A549 (cell line): ENCODE measurements at regions not wholly inside any gene's neighbourhood (a gene's known extent, or its start where the extent isn't known, plus 50 kb on each side); places are given as distances from the start of the nearest gene placed in this dataset.
"Not testable (repeated sequence)": the region's sequence is repeated elsewhere in the genome, so short reads cannot be mapped to it uniquely, and the experiment has no call there.

Experiments
- ATAC-seq, 2 experiments: fragments of 200-7000 bp in 1 of 2; fragments of >200 bp in 1 of 2; cut with Nextera tagmentation in 1 of 2; cut with Tn5 transposase in 1 of 2; 3 replicates each; pipeline versions ENCODE4 v1.8.0 to v1.9.1; 2018 to 2020; ENCODE audit warnings: mild to moderate bottlenecking in 1 of 2, moderate library complexity in 1 of 2
- CTCF ChIA-PET: fragments of 300-600 bp; sonication (Branson Sonifier 250); formaldehyde crosslinking; extraction: SDS; loops from one replicate; lab custom pipeline; 2021; ENCODE audit warnings: antibody characterized with exemption, inconsistent platforms; lab: Yijun Ruan, JAX
- POLR2A ChIA-PET: fragments of 350-600 bp; formaldehyde crosslinking; extraction: SDS; loops from one replicate; lab custom pipeline; 2021; ENCODE audit warnings: antibody characterized with exemption, inconsistent platforms; lab: Yijun Ruan, JAX
- DNase-seq, 2 experiments: peaks; one replicate each; pipeline versions ENCODE4 v3.0.0 to v3.0.0-alpha.2; 2011 to 2016; ENCODE audit warnings: low read depth in 1 of 2, low spot score in 1 of 2
- FAIRE-seq: peaks from 2 replicates; lab custom pipeline; 2011; peaks lifted over from hg19 to GRCh38; lab: Jason Lieb, UNC
- H3K27ac ChIP-seq, 2 experiments: fragments of >200 bp; sonication (Bioruptor Twin); formaldehyde crosslinking; 3 replicates each; pipeline ENCODE4 v1.5.1; 2016 to 2017
- H3K4me1 ChIP-seq: fragments of >200 bp; sonication (Bioruptor Twin); formaldehyde crosslinking; 3 replicates; pipeline ENCODE4 v1.6.1; 2016
- H3K4me2 ChIP-seq: fragments of >200 bp; sonication (Bioruptor Twin); formaldehyde crosslinking; 3 replicates; pipeline ENCODE4 v1.6.1; 2016
- H3K4me3 ChIP-seq: fragments of >200 bp; sonication (Bioruptor Twin); formaldehyde crosslinking; 3 replicates; pipeline ENCODE4 v1.5.1; 2016
- H3K9me3 ChIP-seq: fragments of >200 bp; sonication (Bioruptor Twin); formaldehyde crosslinking; 3 replicates; pipeline ENCODE4 v1.6.1; 2016
- ATOH8 ChIP-seq: fragments of 250-450 bp; sonication (Bioruptor Pico); IDR thresholded peaks from 2 replicates; pipeline ENCODE4 v1.5.0; 2020; ENCODE audit warnings: low read depth, mild to moderate bottlenecking, moderate library complexity
- CBX2 ChIP-seq: fragments of 200-600 bp; sonication (generic); IDR thresholded peaks from 2 replicates; pipeline ENCODE4 v1.6.1; 2016; ENCODE audit warnings: low read depth, mild to moderate bottlenecking, borderline replicate concordance
- CHD2 ChIP-seq: fragments of 150-350 bp; IDR thresholded peaks from 2 replicates; pipeline ENCODE4 v1.6.1; 2014; ENCODE audit warnings: low read length; ENCODE audit not compliant: partially characterized antibody
- EHF ChIP-seq: fragments of 250-450 bp; sonication (Bioruptor Pico); IDR thresholded peaks from 2 replicates; pipeline ENCODE4 v1.5.0; 2020; ENCODE audit warnings: mild to moderate bottlenecking
- ESRRA ChIP-seq: fragments of 150-350 bp; IDR thresholded peaks from 2 replicates; pipeline ENCODE4 v1.6.1; 2014; ENCODE audit warnings: mild to moderate bottlenecking, low read length, borderline replicate concordance
- FOSL2 ChIP-seq, 2 experiments: fragments of 450-650 bp in 1 of 2; fragments of >200 bp in 1 of 2; sonication (Bioruptor Twin) in 1 of 2; formaldehyde crosslinking; IDR thresholded peaks; 2 replicates each; pipeline versions ENCODE4 v1.5.0 to v1.6.1; 2016 to 2020; ENCODE audit warnings: mild to moderate bottlenecking in 1 of 2, moderate library complexity in 1 of 2
- GATA3 ChIP-seq: IDR thresholded peaks from 2 replicates; pipeline ENCODE4 v1.6.1; 2012; ENCODE audit warnings: borderline replicate concordance
- HES2 ChIP-seq: fragments of >200 bp; sonication (Bioruptor Twin); formaldehyde crosslinking; IDR thresholded peaks from 2 replicates; pipeline ENCODE4 v1.6.1; 2016
- HMGXB4 ChIP-seq: fragments of 250-450 bp; sonication (Bioruptor Pico); IDR thresholded peaks from 2 replicates; pipeline ENCODE4 v1.5.0; 2021; ENCODE audit warnings: mild to moderate bottlenecking, moderate library complexity, borderline replicate concordance
- HOXA7 ChIP-seq: fragments of 250-450 bp; sonication (Bioruptor Pico); IDR thresholded peaks from 2 replicates; pipeline ENCODE4 v1.5.0; 2020; ENCODE audit warnings: mild to moderate bottlenecking, moderate library complexity
- MAFK ChIP-seq: fragments of 450-650 bp; IDR thresholded peaks from 2 replicates; pipeline ENCODE4 v1.6.1; 2014; ENCODE audit not compliant: partially characterized antibody
- MAX ChIP-seq: IDR thresholded peaks from 2 replicates; pipeline ENCODE4 v1.6.1; 2012
- RAD21 ChIP-seq, 2 experiments: fragments of >200 bp in 1 of 2; sonication (Bioruptor Twin) in 1 of 2; formaldehyde crosslinking in 1 of 2; IDR thresholded peaks in 1 of 2; conservative IDR thresholded peaks in 1 of 2; 2 replicates in 1 of 2; 3 replicates in 1 of 2; pipeline ENCODE4 v1.6.1; 2012 to 2018; ENCODE audit warnings: inconsistent platforms in 1 of 2
- RCOR1 ChIP-seq: fragments of 150-350 bp; IDR thresholded peaks from 2 replicates; pipeline ENCODE4 v1.6.1; 2014; ENCODE audit warnings: antibody characterized with exemption, low read length, low read depth
- RFX5 ChIP-seq: fragments of 450-650 bp; IDR thresholded peaks from 2 replicates; pipeline ENCODE4 v1.7.1; 2014; ENCODE audit warnings: antibody characterized with exemption, mild to moderate bottlenecking, moderate library complexity
- RNF2 ChIP-seq: fragments of 200-600 bp; sonication (generic); IDR thresholded peaks from 2 replicates; pipeline ENCODE4 v1.6.1; 2016; ENCODE audit warnings: low read depth, mild to moderate bottlenecking, antibody characterized with exemption, moderate library complexity, borderline replicate concordance
- SMC3 ChIP-seq: fragments of >200 bp; sonication (Bioruptor Twin); formaldehyde crosslinking; IDR thresholded peaks from 3 replicates; pipeline ENCODE4 v1.6.1; 2018; ENCODE audit warnings: inconsistent platforms
- TFCP2L1 ChIP-seq: fragments of 250-450 bp; sonication (Bioruptor Pico); IDR thresholded peaks from 2 replicates; pipeline ENCODE4 v1.5.0; 2021; ENCODE audit warnings: mild to moderate bottlenecking
- ZC3H11A ChIP-seq: fragments of 450-650 bp; IDR thresholded peaks from 2 replicates; pipeline ENCODE4 v1.6.1; 2014; ENCODE audit warnings: antibody characterized with exemption, mild to moderate bottlenecking
- whole genome bisulfite sequencing: methylation state at CpG from one replicate; pipeline ENCODE4 v1.1.6; 2017; ENCODE audit errors: missing lambda C conversion rate; 5-methylcytosine and 5-hydroxymethylcytosine counted together
- TF ChIP-seq, protein P1 (sequence below): IDR thresholded peaks from 2 replicates; pipeline ENCODE4 v1.6.1; 2012; ENCODE audit warnings: low read depth, borderline replicate concordance
- TF ChIP-seq, protein P2 (sequence below): fragments of 200-600 bp; sonication (generic); IDR thresholded peaks from 2 replicates; pipeline ENCODE4 v1.6.1; 2016; ENCODE audit warnings: antibody characterized with exemption, mild to moderate bottlenecking, moderate library complexity

DNA sequence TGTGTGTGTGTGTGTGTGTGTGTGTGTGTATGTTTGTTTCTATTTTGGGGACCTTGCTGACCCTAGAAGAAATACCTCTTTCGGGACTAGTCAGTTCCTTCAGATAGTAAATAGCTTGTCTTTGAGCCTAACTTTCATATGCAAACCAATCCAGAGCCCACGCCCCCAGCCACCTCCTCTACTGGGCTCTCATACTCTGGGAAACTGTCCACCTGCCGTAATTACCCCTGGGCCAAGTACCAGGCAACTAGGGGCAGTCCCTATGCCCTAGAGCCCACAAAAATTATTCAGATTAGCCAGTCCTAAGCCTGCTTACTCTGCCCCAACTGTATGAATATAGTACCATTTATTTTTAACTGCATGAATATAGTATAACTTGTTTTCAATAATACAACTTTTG is 970.4 kb downstream of the EPHA4 start:
- ChIA-PET POLR2A (no interaction called here), CTCF (no interaction called here)
- DNase-seq (no peak), FAIRE-seq (no peak), ATAC-seq (no peak)
- no peak overlapping the region for H3K27ac ChIP-seq
- H3K4me1 ChIP-seq = no peaks in the 10 kb centered on the region
- 32% methylated on average over 3 of the region's 3 CpGs for WGBS
- TF ChIP-seq FOSL2 (IDR thresholded peaks at IDR 0.05) (no peak), FOSL2 (CRISPR knock-in tag; IDR thresholded peaks at IDR 0.05) (no peak), MAX (no peak), RFX5 (no peak), ESRRA (no peak), CHD2 (no peak), RAD21 (conservative IDR thresholded peaks at IDR 0.05 in 1 of 2, IDR thresholded peaks at IDR 0.05 in 1 of 2) (no peak), TFCP2L1 (no peak), ATOH8 (no peak), HES2 (no peak)
- H3K4me2 ChIP-seq = no peak overlapping the region
- no peaks in the 10 kb centered on the region; the same call in 2 of the 3 replicates for H3K9me3 ChIP-seq
- no peak overlapping the region for H3K4me3 ChIP-seq

GRCh38 chr2:220613004-220613403 is 959.1 kb downstream of the EPHA4 start:
- DNase-seq, H3K4me3 ChIP-seq, H3K4me2 ChIP-seq, ATAC-seq, H3K27ac ChIP-seq, FAIRE-seq, H3K4me1 ChIP-seq, POLR2A ChIA-PET, CTCF ChIA-PET, H3K9me3 ChIP-seq: not testable (repeated sequence)
- WGBS = 92% methylated on average over 8 of the region's 8 CpGs

DNA sequence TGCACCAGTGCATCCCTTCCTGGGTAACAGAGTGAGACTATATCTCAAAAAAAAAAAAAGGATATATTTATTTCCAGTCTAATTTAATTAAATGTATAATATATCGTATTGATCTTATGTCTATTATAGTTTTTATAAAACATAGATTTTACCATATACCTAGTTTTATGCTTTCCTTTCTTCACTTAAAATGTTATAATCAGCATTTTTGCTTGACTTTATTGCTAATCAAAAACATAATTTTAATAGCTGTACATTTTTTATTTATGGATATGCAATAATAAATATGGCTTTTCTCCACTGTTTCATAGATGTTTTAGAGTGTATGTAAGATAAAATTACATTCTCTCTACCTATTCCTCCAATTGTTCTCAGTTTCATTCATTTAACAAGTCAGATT is 958.0 kb downstream of the EPHA4 start:
- no peak for DNase-seq
- no peak for ATAC-seq
- FAIRE-seq = no peak
- no peaks in the 10 kb centered on the region for H3K9me3 ChIP-seq
- TF ChIP-seq EHF (CRISPR knock-in tag) (no peak), MAFK (peak; percentile 60)
- H3K4me1 ChIP-seq = peaks cover 7% of the 10 kb centered on the region
- H3K27ac ChIP-seq = no peak overlapping the region
- WGBS = 86% methylated on average over 1 of the region's 1 CpG
- ChIA-PET POLR2A (no interaction called here), CTCF (no interaction called here)
- no peak overlapping the region for H3K4me2 ChIP-seq
- no peak overlapping the region for H3K4me3 ChIP-seq

DNA sequence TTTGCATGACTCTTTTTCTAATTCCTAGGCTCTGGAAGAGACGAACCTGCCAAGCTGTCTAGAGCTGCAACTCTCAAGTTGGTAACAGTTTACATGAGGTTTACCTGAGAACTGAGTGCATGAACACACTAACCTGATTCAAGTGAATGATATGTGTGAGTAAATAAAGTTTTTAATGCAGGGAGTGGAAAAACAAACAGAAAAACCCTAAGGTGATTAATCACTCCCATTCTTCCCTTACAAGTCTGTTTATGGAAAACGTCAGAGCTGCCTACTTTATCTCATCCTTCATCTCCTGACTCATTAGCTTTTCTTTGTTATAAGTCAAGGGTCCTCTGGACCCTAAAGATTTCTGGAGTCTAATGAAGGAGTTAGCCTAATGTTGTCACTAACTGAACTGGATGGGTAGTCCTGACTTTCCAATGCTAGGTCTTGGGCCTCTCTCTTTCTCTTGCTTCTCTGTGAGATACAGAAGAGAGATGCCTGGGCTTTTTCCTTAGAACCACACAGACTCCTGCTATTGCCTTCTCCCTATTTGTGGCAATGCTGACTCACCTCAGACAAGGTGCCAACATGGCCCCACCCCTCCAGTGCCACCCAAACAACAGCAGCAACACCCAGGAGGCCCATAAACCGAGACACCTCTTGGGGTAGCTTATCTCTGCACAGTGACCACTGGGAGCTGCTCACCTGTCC is 952.4 kb downstream of the EPHA4 start:
- FAIRE-seq = peak; percentile 76
- Histone ChIP-seq H3K4me1 (peaks cover 25% of the 10 kb centered on the region), H3K4me3 (no peak overlapping the region), H3K9me3 (no peaks in the 10 kb centered on the region), H3K4me2 (peak overlapping the region; percentile 70), H3K27ac (peak overlapping the region; percentile 75 to 80)
- peak; percentile 90 to 91 for ATAC-seq
- DNase-seq = peak; percentile 21 to 90
- 2% methylated on average over 2 of the region's 3 CpGs for WGBS
- ChIA-PET POLR2A (no interaction called here), CTCF (no interaction called here)
- TF ChIP-seq MAX = peak; percentile 63; the same call in 1 of the 2 replicates
- no peak for TF ChIP-seq HMGXB4 (CRISPR knock-in tag)
- no peak for TF ChIP-seq CHD2
- TF ChIP-seq HOXA7 (CRISPR knock-in tag) = no peak
- no peak for TF ChIP-seq CBX2
- peak in 1 of 2 experiments; percentile 36; a peak in 3 of 5 replicates for TF ChIP-seq RAD21 (conservative IDR thresholded peaks at IDR 0.05 in 1 of 2, IDR thresholded peaks at IDR 0.05 in 1 of 2)
- TF ChIP-seq, protein P1, sequence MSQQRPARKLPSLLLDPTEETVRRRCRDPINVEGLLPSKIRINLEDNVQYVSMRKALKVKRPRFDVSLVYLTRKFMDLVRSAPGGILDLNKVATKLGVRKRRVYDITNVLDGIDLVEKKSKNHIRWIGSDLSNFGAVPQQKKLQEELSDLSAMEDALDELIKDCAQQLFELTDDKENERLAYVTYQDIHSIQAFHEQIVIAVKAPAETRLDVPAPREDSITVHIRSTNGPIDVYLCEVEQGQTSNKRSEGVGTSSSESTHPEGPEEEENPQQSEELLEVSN = no peak
- TF ChIP-seq GATA3 = peak; percentile 98
- no peak for TF ChIP-seq RNF2
- no peak for TF ChIP-seq RCOR1
- no peak for TF ChIP-seq SMC3
- TF ChIP-seq ZC3H11A = no peak
- TF ChIP-seq, protein P2, sequence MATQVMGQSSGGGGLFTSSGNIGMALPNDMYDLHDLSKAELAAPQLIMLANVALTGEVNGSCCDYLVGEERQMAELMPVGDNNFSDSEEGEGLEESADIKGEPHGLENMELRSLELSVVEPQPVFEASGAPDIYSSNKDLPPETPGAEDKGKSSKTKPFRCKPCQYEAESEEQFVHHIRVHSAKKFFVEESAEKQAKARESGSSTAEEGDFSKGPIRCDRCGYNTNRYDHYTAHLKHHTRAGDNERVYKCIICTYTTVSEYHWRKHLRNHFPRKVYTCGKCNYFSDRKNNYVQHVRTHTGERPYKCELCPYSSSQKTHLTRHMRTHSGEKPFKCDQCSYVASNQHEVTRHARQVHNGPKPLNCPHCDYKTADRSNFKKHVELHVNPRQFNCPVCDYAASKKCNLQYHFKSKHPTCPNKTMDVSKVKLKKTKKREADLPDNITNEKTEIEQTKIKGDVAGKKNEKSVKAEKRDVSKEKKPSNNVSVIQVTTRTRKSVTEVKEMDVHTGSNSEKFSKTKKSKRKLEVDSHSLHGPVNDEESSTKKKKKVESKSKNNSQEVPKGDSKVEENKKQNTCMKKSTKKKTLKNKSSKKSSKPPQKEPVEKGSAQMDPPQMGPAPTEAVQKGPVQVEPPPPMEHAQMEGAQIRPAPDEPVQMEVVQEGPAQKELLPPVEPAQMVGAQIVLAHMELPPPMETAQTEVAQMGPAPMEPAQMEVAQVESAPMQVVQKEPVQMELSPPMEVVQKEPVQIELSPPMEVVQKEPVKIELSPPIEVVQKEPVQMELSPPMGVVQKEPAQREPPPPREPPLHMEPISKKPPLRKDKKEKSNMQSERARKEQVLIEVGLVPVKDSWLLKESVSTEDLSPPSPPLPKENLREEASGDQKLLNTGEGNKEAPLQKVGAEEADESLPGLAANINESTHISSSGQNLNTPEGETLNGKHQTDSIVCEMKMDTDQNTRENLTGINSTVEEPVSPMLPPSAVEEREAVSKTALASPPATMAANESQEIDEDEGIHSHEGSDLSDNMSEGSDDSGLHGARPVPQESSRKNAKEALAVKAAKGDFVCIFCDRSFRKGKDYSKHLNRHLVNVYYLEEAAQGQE = no peak
